H9 (cell line): ENCODE measurements at regions not wholly inside any gene's neighbourhood (a gene's known extent, or its start where the extent isn't known, plus 50 kb on each side); places are given as distances from the start of the nearest gene placed in this dataset.

Experiments
- DNase-seq: peaks from one replicate; pipeline ENCODE4 v3.0.0-alpha.2; 2017
- H2AFZ ChIP-seq: one replicate; pipeline ENCODE4 v1.6.1; 2013; ENCODE audit warnings: mild to moderate bottlenecking, low read length, control low read depth, moderate library complexity
- H2AK5ac ChIP-seq: 2 replicates; pipeline ENCODE4 v1.6.1; 2013; ENCODE audit warnings: low read length, control low read depth, mixed read lengths; ENCODE audit not compliant: insufficient read length
- H2BK120ac ChIP-seq: one replicate; pipeline ENCODE4 v1.6.1; 2013; ENCODE audit warnings: low read depth, mild to moderate bottlenecking, low read length, control low read depth, inconsistent platforms; ENCODE audit not compliant: poor library complexity, severe bottlenecking
- H2BK12ac ChIP-seq: 2 replicates; pipeline ENCODE4 v1.6.1; 2013; ENCODE audit warnings: low read length, control low read depth, mixed read lengths, low read depth; ENCODE audit not compliant: insufficient read length
- H2BK15ac ChIP-seq: 2 replicates; pipeline ENCODE4 v1.6.1; 2013; ENCODE audit warnings: low read depth, low read length, control low read depth
- H2BK20ac ChIP-seq: one replicate; pipeline ENCODE4 v1.6.1; 2013; ENCODE audit warnings: low read depth, mild to moderate bottlenecking, low read length, control low read depth, inconsistent platforms; ENCODE audit not compliant: poor library complexity, severe bottlenecking
- H2BK5ac ChIP-seq: 2 replicates; pipeline ENCODE4 v1.6.1; 2013; ENCODE audit warnings: low read length, control low read depth, mixed read lengths; ENCODE audit not compliant: insufficient read length
- H3K14ac ChIP-seq: 2 replicates; pipeline ENCODE4 v1.6.1; 2013; ENCODE audit warnings: low read length, control low read depth; ENCODE audit not compliant: insufficient read depth
- H3K18ac ChIP-seq: 2 replicates; pipeline ENCODE4 v1.6.1; 2013; ENCODE audit warnings: low read depth, mild to moderate bottlenecking, mixed read lengths, low read length, control low read depth; ENCODE audit not compliant: insufficient read length
- H3K23ac ChIP-seq: 2 replicates; pipeline ENCODE4 v1.6.1; 2013; ENCODE audit warnings: low read length, control low read depth, mixed read lengths, low read depth; ENCODE audit not compliant: insufficient read length
- H3K23me2 ChIP-seq: 2 replicates; pipeline ENCODE4 v1.6.1; 2013; ENCODE audit warnings: low read depth, mild to moderate bottlenecking, mixed read lengths, low read length, control low read depth; ENCODE audit not compliant: insufficient read length, poor library complexity, severe bottlenecking
- H3K27ac ChIP-seq: 2 replicates; pipeline ENCODE4 v1.5.1; 2013; ENCODE audit warnings: low read length, control low read depth, mixed read lengths, low read depth; ENCODE audit not compliant: insufficient read length
- H3K27me3 ChIP-seq: 2 replicates; pipeline ENCODE4 v1.6.1; 2013; ENCODE audit warnings: low read length, control low read depth, inconsistent platforms; ENCODE audit not compliant: insufficient read depth
- H3K4ac ChIP-seq: 2 replicates; pipeline ENCODE4 v1.6.1; 2013; ENCODE audit warnings: low read depth, mild to moderate bottlenecking, control low read depth, inconsistent platforms, low read length, moderate library complexity
- H3K4me1 ChIP-seq: 2 replicates; pipeline ENCODE4 v1.6.1; 2013; ENCODE audit warnings: low read length, control low read depth, inconsistent platforms; ENCODE audit not compliant: insufficient read depth
- H3K4me2 ChIP-seq: 2 replicates; pipeline ENCODE4 v1.6.1; 2013; ENCODE audit warnings: low read length, control low read depth, mixed read lengths; ENCODE audit not compliant: insufficient read length, insufficient read depth
- H3K56ac ChIP-seq: 2 replicates; pipeline ENCODE4 v1.6.1; 2013; ENCODE audit warnings: low read depth, mild to moderate bottlenecking, mixed read lengths, low read length, control low read depth; ENCODE audit not compliant: insufficient read length
- H3K79me1 ChIP-seq: 2 replicates; pipeline ENCODE4 v1.6.1; 2013; ENCODE audit warnings: low read depth, mild to moderate bottlenecking, moderate library complexity, low read length, control low read depth, inconsistent platforms; ENCODE audit not compliant: insufficient read depth, poor library complexity, severe bottlenecking
- H3K79me2 ChIP-seq: 2 replicates; pipeline ENCODE4 v1.6.1; 2013; ENCODE audit warnings: low read length, control low read depth, inconsistent platforms; ENCODE audit not compliant: insufficient read depth
- H3K9ac ChIP-seq: 2 replicates; pipeline ENCODE4 v1.6.1; 2013; ENCODE audit warnings: low read length, control low read depth, mixed read lengths; ENCODE audit not compliant: insufficient read length; ENCODE audit errors: extremely low read depth
- H3K9me3 ChIP-seq: one replicate; pipeline ENCODE4 v1.6.1; 2013; ENCODE audit warnings: low read depth, low read length, inconsistent platforms; ENCODE audit not compliant: control insufficient read depth
- H3T11ph ChIP-seq: one replicate; pipeline ENCODE4 v1.6.1; 2013; ENCODE audit warnings: mild to moderate bottlenecking, low read length, control low read depth, inconsistent platforms
- H4K20me1 ChIP-seq: one replicate; pipeline ENCODE4 v1.6.1; 2013; ENCODE audit not compliant: control insufficient read depth, insufficient read length, insufficient read depth
- H4K5ac ChIP-seq: 2 replicates; pipeline ENCODE4 v1.6.1; 2013; ENCODE audit warnings: low read depth, mild to moderate bottlenecking, mixed read lengths, low read length, control low read depth; ENCODE audit not compliant: insufficient read length
- H4K8ac ChIP-seq: replicated peaks from 2 replicates; pipeline ENCODE4 v1.6.1; 2013; ENCODE audit warnings: low read length, control low read depth, mixed read lengths, low read depth; ENCODE audit not compliant: insufficient read length
- H4K91ac ChIP-seq: 2 replicates; pipeline ENCODE4 v1.6.1; 2013; ENCODE audit warnings: low read depth, mild to moderate bottlenecking, moderate library complexity, mixed read lengths, low read length, control low read depth; ENCODE audit not compliant: insufficient read length
- H3K27ac Mint-ChIP-seq, 3 experiments: 2 replicates in 2 of 3; 3 replicates in 1 of 3; pipeline ENCODE4 v1.8.0; 2020 to 2021; ENCODE audit warnings: mixed read lengths in 3 of 3, mild to moderate bottlenecking in 1 of 3, moderate library complexity in 1 of 3
- H3K27me3 Mint-ChIP-seq: 2 replicates; pipeline ENCODE4 v1.8.0; 2021; ENCODE audit warnings: low read depth, mild to moderate bottlenecking, moderate library complexity, mixed read lengths
- H3K36me3 Mint-ChIP-seq, 3 experiments: 2 replicates in 2 of 3; 3 replicates in 1 of 3; pipeline ENCODE4 v1.8.0; 2020 to 2021; ENCODE audit warnings: low read depth in 3 of 3, mixed read lengths in 3 of 3; ENCODE audit not compliant: insufficient read depth in 1 of 3
- H3K4me1 Mint-ChIP-seq, 2 experiments: 2 replicates each; pipeline ENCODE4 v1.8.0; 2020; ENCODE audit warnings: mixed read lengths in 2 of 2
- H3K4me3 Mint-ChIP-seq, 2 experiments: 2 replicates in 1 of 2; 3 replicates in 1 of 2; pipeline ENCODE4 v1.8.0; 2020 to 2021; ENCODE audit warnings: mild to moderate bottlenecking in 2 of 2, mixed read lengths in 2 of 2, moderate library complexity in 1 of 2
- H3K9me3 Mint-ChIP-seq, 2 experiments: 2 replicates in 1 of 2; 3 replicates in 1 of 2; pipeline ENCODE4 v1.8.0; 2020; ENCODE audit warnings: mild to moderate bottlenecking in 2 of 2, mixed read lengths in 2 of 2, moderate library complexity in 1 of 2
- WGBS: extraction: QIAGEN DNeasy Blood & Tissue Kit; methylation state at CpG from one replicate; pipeline ENCODE4 v1.1.7; 2013; ENCODE audit warnings: missing lambda C conversion rate, low lambda C conversion rate, mixed read lengths; ENCODE audit not compliant: insufficient read length; ENCODE audit errors: extremely low coverage; 5-methylcytosine and 5-hydroxymethylcytosine counted together
- TF ChIP-seq, protein P1 (sequence below): fragments of 200-600 bp; sonication (generic); conservative IDR thresholded peaks from 3 replicates; pipeline ENCODE4 v1.8.0; 2021; ENCODE audit warnings: antibody characterized with exemption, mild to moderate bottlenecking

DNA sequence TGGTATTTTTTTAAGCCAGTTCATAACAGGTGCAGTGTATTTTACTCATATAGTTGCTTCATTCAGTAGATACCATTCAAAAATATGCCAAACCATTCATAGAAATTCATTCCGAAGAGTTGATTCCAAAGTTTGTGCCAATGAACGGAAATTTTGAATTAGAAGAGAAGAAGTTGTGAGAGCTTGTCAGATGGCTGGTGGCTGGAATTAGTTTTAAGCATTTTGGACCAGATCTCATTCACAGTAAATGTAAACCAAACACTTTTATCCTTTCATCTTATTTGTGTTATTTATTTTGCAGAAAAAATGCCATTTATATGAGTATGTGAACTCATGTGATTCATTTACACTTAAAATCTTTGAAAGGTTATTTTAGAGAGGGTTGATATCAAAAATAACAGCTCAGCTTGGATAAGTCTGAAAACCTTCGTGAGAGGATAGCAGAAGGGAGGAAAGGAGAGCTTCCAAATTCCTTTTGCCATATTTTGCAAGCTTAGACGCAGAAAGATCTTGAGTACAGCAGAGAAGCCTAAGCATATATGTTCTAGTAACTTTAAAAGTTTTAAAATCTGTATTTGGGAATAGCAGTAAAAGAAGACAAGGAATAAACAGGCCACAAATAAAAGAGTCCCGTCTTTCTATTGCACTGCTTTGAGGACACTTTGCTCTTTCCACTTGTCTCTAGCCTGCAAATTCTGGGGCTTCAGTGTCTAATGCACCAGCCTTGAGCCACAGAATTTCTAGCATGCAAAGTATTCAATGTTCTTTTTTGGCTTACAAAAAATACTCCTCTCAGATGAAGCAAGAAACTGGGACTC lies 253.6 kb upstream of the FLRT2 start:
- Histone ChIP-seq H3K27ac (no peak overlapping the region), H4K5ac (no peak overlapping the region), H3K4me2 (no peak overlapping the region), H3K14ac (no peak overlapping the region), H3K27me3 (no peaks in the 10 kb centered on the region), H3K9ac (no peak overlapping the region), H3K4me1 (no peaks in the 10 kb centered on the region), H2BK15ac (no peak overlapping the region), H3K4ac (no peak overlapping the region), H2BK12ac (no peak overlapping the region), H4K8ac (no peak overlapping the region), H4K20me1 (no peaks in the 10 kb centered on the region), H3K23ac (no peak overlapping the region), H4K91ac (no peak overlapping the region), H3K23me2 (no peaks in the 10 kb centered on the region), H2AFZ (no peak overlapping the region), H3K56ac (no peak overlapping the region), H2BK120ac (no peak overlapping the region), H3K18ac (no peak overlapping the region), H3K79me2 (no peaks in the 10 kb centered on the region), H3K79me1 (no peaks in the 10 kb centered on the region), H2AK5ac (no peak overlapping the region), H3T11ph (no peak overlapping the region), H2BK5ac (no peak overlapping the region), H2BK20ac (no peak overlapping the region), H3K9me3 (no peaks in the 10 kb centered on the region)
- Mint-ChIP-seq H3K36me3 (no peaks in the 10 kb centered on the region), H3K9me3 (no peaks in the 10 kb centered on the region), H3K4me3 (no peak overlapping the region), H3K27ac (no peak overlapping the region), H3K4me1 (no peaks in the 10 kb centered on the region), H3K27me3 (no peaks in the 10 kb centered on the region)
- TF ChIP-seq, protein P1, sequence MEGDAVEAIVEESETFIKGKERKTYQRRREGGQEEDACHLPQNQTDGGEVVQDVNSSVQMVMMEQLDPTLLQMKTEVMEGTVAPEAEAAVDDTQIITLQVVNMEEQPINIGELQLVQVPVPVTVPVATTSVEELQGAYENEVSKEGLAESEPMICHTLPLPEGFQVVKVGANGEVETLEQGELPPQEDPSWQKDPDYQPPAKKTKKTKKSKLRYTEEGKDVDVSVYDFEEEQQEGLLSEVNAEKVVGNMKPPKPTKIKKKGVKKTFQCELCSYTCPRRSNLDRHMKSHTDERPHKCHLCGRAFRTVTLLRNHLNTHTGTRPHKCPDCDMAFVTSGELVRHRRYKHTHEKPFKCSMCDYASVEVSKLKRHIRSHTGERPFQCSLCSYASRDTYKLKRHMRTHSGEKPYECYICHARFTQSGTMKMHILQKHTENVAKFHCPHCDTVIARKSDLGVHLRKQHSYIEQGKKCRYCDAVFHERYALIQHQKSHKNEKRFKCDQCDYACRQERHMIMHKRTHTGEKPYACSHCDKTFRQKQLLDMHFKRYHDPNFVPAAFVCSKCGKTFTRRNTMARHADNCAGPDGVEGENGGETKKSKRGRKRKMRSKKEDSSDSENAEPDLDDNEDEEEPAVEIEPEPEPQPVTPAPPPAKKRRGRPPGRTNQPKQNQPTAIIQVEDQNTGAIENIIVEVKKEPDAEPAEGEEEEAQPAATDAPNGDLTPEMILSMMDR = no peak
- no peak for DNase-seq
- no CpG with 5 or more reads among the region's 5 CpGs for WGBS
